Thoracic aorta (tissue), 2 donors: ENCODE measurements at regions not wholly inside any gene's neighbourhood (a gene's known extent, or its start where the extent isn't known, plus 50 kb on each side); places are given as distances from the start of the nearest gene placed in this dataset.

Experiments used
- ATAC-seq: fragments of 150-250 bp; one replicate; pipeline ENCODE4 v1.8.0; 2017; ENCODE audit warnings: low read depth; ENCODE audit not compliant: insufficient number of reproducible peaks, low FRiP score
- DNase-seq: peaks from one replicate; pipeline ENCODE4 v3.0.0-alpha.2; 2020; ENCODE audit warnings: low spot score
- H3K27ac ChIP-seq, 2 donors: fragments of 200-600 bp; sonication (generic); 1 replicate in 1 of 2; 2 replicates in 1 of 2; pipeline ENCODE4 v1.5.1; 2016; ENCODE audit warnings: mild to moderate bottlenecking in 2 of 2, moderate library complexity in 2 of 2
- H3K27me3 ChIP-seq: fragments of 200-600 bp; sonication (generic); replicated peaks from 2 replicates; pipeline ENCODE4 v1.6.0; 2016; ENCODE audit warnings: mild to moderate bottlenecking; ENCODE audit not compliant: insufficient read depth
- H3K36me3 ChIP-seq: fragments of 200-600 bp; sonication (generic); one replicate; pipeline ENCODE4 v1.5.1; 2016
- H3K4me1 ChIP-seq, 2 donors: fragments of 200-600 bp; sonication (generic); 1 replicate in 1 of 2; 2 replicates in 1 of 2; pipeline versions ENCODE4 v1.5.1 to v1.6.0; 2016; ENCODE audit warnings: low read depth in 2 of 2, mild to moderate bottlenecking in 1 of 2; ENCODE audit not compliant: control insufficient read depth in 1 of 2
- H3K4me3 ChIP-seq: fragments of 200-600 bp; sonication (generic); 2 replicates; pipeline ENCODE4 v1.5.1; 2016; ENCODE audit warnings: mild to moderate bottlenecking
- H3K9me3 ChIP-seq: fragments of 200-600 bp; sonication (generic); 2 replicates; pipeline ENCODE4 v1.5.1; 2016
- CTCF ChIP-seq: fragments of 200-600 bp; sonication (generic); IDR thresholded peaks from one replicate; pipeline ENCODE4 v1.5.1; 2019; ENCODE audit warnings: antibody characterized with exemption

GRCh38 chr6:159378411-159379328 lies 209.5 kb downstream of the FNDC1 start:
- ATAC-seq (no peak), DNase-seq (no peak)
- H3K27me3 ChIP-seq = no peaks in the 10 kb centered on the region
- H3K9me3 ChIP-seq = no peaks in the 10 kb centered on the region
- H3K4me3 ChIP-seq = no peak overlapping the region
- H3K36me3 ChIP-seq = no peaks in the 10 kb centered on the region
- TF ChIP-seq CTCF = no peak
- H3K27ac ChIP-seq = peak overlapping the region; percentile 71 to 81
- peaks cover 15 to 40% of the 10 kb centered on the region in 2 donors for H3K4me1 ChIP-seq

GRCh38 chr6:159376516-159377158 lies 207.4 kb downstream of the FNDC1 start:
- H3K4me3 ChIP-seq = peak overlapping the region; percentile 31
- no peaks in the 10 kb centered on the region for H3K27me3 ChIP-seq
- no peaks in the 10 kb centered on the region for H3K9me3 ChIP-seq
- H3K27ac ChIP-seq = peak overlapping the region; percentile 71 to 81
- TF ChIP-seq CTCF = no peak
- ATAC-seq (no peak), DNase-seq (no peak)
- H3K4me1 ChIP-seq = peaks cover 28 to 60% of the 10 kb centered on the region in 2 donors
- H3K36me3 ChIP-seq = no peaks in the 10 kb centered on the region

- DNase-seq = no peak
- no peaks in the 10 kb centered on the region for H3K36me3 ChIP-seq
- no peaks in the 10 kb centered on the region for H3K27me3 ChIP-seq
- H3K4me1 ChIP-seq = peaks cover 28 to 64% of the 10 kb centered on the region in 2 donors
- H3K27ac ChIP-seq = no peak overlapping the region
- H3K9me3 ChIP-seq = no peaks in the 10 kb centered on the region
- TF ChIP-seq CTCF = no peak
- no peak overlapping the region for H3K4me3 ChIP-seq
- no peak for ATAC-seq
These were observed 205.8 kb downstream of the FNDC1 start for GRCh38 chr6:159375014-159375413.

GRCh38 chr6:159373670-159374069 lies 204.5 kb downstream of the FNDC1 start:
- no peak for DNase-seq
- Histone ChIP-seq H3K9me3 (peaks cover 3% of the 10 kb centered on the region), H3K4me3 (no peak overlapping the region), H3K4me1 (peaks cover 26 to 57% of the 10 kb centered on the region in 2 donors), H3K36me3 (no peaks in the 10 kb centered on the region), H3K27ac (no peak overlapping the region), H3K27me3 (no peaks in the 10 kb centered on the region)
- TF ChIP-seq CTCF = no peak
- no peak for ATAC-seq

- Histone ChIP-seq H3K9me3 (peaks cover 3% of the 10 kb centered on the region), H3K27ac (peak overlapping the region; percentile 16 to 43), H3K4me3 (no peak overlapping the region), H3K36me3 (no peaks in the 10 kb centered on the region), H3K27me3 (no peaks in the 10 kb centered on the region), H3K4me1 (peaks cover 18 to 44% of the 10 kb centered on the region in 2 donors)
- TF ChIP-seq CTCF = no peak
- peak; percentile 20 for DNase-seq
- no peak for ATAC-seq
These were observed 203.1 kb downstream of the FNDC1 start for GRCh38 chr6:159372333-159372732.
